Dedifferentiated amniotic fluid mesenchymal stem cell (primary cell): ENCODE measurements at regions not wholly inside any gene's neighbourhood (a gene's known extent, or its start where the extent isn't known, plus 50 kb on each side); places are given as distances from the start of the nearest gene placed in this dataset.

Experiments used
- DNase-seq: peaks from one replicate; pipeline ENCODE4 v3.0.0-alpha.2; 2016; ENCODE audit errors: extremely low spot score

DNA sequence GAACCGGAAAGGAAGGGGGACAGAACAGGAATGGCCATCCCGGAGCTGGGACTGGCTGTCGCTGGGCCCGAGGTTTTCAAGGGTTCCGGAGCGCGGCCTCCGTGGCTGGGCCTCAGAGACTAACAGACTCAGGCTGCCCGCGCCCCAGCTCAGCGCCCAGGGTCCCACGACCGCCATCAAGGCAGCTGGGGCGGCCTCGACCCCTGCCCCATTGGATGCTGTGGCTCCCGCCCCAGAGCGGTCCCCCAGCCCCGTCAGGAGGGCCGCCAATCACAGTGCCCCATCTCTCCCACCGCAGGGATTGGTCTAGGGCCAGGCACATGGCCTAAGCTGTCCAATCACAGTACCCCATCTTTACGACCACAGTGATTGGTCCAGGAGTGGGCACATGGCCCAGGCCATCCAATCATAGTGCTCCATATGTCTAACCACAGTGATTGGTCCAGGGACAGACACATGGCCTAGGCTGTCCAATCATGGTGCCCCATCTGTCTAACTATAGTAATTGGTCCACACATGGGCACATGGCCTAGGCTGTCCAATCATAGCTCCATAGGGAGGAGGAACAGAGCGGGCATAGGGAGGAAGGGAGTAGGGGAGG, 105.3 kb upstream of the NKX1-1 start:
- no peak for DNase-seq

DNA sequence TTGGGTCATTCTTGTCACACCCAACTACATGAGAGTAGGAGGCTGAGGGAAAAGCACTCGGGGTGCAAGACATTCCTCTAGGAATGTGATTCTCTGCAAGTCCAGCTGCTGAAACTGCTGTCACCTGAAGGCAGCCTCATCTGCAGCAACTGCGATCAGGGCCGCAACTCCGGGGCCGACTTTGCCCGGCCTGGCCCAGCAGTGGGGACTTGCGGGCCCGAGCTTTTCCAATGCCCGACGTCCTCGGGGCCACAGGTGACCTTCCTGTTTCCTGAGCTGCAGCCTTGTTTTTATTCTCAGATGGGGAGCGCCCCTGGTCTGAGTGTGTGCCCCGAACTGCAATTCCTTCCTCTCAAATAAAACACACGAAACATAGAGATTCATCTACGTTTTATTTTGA, 104.7 kb upstream of the NKX1-1 start:
- DNase-seq: no peak

DNA sequence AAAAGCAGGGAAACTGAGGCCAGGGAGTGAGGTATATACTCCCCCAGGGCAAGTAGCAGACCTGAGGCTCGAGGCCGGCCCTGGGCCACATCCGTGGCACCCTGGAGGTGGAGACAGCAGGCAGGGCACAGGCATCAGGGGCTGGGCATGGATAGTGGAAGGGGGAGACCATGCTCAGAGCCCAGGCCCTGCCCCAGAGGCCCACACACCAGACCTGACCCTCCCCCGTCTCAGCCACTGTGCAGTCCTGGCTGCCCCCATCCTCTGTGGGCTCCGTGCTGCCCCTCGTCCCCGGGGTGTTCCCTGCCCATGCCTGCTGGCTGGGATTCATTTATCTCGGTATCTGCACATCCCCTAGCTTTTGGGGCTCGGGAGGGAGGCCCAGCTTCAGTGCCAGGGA, 103.1 kb upstream of the NKX1-1 start:
- no peak for DNase-seq

DNA sequence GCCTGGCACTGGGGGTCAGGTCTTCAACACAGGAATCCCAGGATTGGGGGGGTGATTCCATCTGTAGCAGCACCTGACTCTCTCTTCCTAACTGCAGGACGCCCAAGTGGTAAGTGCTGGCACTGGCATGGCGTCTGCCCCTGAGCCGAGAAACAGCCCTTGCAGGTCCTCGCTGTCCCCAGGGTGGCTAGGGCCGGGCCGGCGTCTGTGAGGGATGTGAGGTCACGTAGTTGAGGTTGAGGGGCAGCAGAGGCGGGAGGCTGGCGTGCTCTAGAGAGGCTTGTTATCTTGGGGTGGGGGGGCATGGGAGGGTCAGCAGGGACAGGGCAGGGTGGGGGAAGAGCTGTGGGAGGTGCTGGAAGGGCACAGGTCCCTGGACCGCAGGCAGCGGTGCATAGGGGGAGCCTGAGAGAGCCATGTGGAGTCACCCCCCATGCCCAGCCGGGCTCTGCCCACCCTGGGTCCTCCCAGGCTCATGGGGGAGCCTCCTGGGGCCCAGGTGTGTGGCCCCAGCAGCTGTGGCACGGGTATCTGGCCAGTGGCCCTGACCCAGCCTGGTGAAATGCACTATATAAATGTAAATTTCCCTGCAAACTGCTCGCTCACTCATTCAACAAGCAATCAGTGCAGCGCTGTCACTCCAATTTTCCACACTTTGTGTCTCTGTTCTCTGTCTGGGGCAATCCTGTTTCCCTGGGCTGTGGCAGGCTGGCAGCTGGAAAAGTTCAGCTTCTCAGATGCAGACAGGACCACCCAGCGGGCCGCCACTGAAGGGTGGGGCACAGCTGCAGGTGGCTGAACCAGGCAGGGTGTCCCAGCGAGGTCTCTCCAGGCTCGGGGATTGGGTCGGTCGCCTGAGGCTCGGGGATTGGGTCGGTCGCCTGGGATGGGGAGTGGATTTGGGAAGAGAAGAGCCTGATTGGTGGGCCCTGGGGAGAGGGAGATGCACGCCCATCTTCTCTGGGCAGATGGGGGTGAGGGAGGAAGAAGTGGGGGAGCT, 102.2 kb upstream of the NKX1-1 start:
- no peak for DNase-seq

DNA sequence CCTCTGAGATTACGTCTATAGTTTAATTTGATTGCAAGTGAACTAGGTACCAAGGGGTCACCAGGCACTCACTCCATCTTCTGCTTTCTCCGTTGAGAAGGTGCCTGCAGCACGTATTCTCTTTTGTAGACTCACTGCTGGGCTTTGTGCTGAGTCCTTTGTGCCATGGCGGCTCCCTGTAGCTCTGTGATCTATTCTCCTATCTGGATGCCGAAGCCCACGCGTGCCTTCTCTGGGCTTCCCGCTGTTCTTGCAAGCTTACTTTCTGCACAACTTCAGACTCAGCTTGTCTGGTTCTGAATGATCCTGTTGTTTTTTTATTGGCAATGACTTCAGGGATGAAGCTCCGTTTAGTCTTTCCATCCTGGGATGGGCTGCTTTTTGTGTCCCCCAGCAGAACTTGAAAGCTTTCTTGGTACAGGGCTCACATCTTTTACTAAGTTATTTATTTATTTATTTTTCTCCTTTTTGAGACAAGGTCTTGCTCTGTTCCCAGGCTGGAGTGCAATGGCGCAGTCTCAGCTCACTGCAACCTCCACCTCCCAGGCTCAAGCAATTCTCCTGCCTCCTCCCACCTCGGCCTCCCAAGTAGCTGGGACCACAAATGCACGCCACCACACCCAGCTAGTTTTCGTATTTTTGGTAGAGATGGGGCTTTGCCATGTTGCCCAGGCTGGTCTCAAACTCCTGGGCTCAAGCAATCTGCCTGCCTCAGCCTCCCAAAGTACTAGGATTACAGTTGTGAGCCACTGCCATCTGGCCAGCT, 100.9 kb upstream of the NKX1-1 start:
- no peak for DNase-seq

DNA sequence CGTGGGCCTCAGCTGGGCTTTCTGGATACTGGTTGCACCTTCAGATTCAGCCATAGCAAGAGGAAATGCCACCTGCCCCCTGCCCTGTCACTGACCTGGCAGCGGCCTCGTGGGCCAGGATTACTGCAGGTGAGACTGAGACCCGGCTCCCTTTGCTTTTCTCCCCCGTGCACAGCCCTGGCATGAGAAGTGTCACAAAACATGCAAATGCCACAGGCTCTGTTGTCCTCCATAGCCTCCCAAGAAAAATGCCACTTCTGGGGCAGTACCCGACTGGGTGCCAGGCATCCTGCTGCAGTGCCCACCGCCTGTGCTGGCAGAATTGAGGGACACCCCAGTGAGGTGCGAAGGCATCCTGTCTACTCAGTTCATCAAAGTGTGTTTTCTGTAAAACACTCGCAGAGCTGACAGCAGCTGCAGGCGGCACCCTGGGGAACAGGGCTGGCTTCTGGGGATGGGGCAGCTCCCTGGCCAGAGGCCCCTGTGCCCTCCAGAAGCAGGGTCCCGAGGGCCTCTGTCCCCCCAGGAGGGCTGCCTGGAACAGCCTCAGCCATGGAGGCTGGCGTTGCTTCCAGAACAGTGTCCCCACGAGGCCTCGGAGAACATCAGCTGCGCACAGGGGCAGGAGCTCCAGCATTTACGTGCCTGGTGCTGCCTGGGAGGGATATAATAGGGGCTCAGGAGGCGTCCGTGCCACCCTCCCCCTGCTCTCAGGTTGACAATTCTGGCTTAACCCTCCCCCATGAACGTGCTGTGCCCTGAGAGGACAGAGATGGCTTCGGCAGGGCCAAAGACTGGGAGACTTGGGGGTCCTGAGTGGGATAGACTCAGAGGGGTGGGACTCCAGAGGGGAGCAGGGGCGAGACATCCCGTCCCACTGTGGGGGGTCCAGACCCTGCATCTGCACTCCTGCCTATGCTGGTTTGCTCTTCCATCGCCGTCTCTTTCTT, 99.5 kb upstream of the NKX1-1 start:
- DNase-seq: no peak

DNA sequence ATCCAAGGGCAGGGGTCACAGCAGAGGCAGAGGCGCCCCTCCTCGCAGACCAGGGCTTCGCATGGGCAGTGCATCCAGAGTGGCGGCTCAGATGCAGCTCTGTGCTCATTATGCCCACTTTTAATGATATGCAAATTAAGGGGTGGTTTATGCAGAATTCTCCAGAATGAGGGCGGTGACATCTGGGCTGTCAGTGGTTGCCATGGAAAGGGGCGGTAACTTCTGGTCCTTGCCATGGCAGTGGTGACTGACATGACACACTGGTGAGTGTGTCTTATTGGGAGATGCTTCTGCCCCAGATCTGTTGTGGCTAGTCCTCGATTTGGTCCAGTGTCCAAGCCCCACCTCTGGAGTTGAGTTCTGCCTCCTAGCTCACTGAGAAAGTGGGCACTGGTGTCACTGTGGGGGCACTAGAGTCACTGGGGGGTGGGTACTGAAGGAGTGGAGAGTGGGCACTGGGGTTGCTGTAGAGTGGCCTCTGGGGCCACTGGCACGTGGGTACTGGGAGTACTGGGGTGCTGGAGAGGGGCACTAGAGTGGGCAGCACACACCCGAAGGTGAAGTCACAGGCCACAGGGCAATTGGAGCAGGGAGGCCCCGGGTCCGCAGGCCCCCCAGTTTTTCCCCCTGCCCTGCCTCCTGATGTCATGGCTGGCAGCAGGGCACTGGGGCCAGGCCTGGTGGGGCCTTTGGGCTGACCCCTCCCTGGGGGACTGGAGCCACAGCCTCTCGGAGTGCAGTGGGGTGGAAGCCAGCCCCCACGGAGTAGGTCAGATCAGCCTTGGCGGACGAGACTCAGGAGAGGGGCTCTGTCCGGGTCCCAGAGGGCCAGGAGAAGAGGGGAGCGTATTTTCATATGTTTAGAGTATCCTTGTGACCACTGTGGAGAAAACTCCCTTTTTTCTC, 98.6 kb upstream of the NKX1-1 start:
- DNase-seq: no peak

DNA sequence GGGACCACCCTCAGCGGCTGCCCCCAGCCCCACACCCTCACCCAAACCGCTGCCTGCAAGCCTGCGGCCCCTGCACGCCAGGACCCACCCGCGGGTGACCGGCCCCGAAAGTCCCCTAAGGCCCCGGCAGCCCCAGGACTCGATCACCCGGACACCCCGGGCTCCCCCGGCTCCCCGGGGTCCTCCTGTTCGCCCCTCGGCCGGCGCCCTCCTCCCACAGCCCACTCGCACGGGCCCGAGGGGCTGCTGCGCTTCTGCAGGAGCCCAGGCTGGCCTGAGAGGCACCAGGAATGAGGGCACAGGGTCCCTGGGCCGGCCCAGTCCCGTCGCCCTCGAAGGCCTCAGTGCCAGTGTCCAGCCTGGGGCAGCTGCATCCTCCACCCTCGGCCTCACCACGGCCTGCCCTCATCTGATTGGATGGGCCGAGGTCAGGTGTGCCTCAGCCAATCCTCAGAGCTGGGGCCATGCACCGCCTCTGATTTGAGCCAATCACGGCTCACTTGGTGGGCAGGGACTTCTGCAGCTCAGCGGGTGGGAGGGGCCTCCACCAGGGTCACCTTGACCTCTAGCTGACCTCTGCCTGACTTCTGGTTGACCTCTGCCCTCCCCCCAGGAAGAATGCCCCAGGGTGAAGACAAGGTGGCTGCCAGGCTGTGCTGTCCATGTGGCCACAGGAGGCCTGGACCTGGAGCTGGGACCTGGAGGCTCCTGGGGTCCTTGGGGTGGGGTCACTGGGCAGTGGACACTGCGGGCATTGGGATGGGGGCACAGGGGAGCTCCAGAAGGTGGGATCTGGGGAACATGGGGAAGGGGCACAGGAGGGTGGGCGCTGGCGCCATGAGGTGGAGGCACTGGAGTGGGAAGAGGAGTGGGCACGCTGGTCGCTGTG, 97.6 kb upstream of the NKX1-1 start:
- no peak for DNase-seq

DNA sequence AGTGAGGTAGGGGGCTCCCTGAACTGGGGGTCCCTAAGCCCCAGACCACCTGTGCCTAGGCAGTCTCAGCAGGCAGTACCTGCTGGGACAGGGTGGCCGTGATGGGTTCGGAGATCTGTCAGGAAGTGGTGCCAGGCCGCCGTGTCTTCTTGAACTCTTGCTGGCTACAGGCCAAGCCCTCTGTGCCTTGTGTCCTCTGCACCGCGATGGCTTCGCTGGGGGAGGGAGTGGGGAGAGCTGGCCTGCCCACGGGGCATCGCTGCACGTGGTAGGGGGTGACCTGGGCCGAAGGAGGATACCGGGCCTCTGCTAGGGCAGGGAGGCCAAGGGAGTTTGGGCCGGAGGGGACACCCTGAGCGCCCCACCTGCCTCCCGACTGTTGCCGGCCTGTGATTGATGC, 96.7 kb upstream of the NKX1-1 start:
- DNase-seq: no peak

DNA sequence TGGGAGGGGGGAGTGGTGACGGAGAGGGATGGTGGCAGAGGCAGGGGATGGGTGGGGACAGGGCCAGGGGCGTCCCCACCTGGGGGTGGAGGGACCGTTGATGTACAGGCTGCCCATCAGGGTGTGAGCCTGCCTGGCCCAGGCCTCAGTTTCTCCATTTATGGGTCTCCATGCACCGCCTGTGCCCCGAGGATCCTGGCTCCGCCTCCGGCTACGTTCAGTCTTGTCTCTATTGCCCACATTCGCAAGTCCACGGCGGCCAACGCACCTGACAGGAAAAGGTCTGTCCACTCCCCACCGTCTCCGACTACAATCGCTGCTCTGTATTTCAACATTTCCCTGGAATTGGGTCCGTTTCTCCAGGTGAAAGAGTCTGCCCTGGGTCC, 96.3 kb upstream of the NKX1-1 start:
- no peak for DNase-seq

DNA sequence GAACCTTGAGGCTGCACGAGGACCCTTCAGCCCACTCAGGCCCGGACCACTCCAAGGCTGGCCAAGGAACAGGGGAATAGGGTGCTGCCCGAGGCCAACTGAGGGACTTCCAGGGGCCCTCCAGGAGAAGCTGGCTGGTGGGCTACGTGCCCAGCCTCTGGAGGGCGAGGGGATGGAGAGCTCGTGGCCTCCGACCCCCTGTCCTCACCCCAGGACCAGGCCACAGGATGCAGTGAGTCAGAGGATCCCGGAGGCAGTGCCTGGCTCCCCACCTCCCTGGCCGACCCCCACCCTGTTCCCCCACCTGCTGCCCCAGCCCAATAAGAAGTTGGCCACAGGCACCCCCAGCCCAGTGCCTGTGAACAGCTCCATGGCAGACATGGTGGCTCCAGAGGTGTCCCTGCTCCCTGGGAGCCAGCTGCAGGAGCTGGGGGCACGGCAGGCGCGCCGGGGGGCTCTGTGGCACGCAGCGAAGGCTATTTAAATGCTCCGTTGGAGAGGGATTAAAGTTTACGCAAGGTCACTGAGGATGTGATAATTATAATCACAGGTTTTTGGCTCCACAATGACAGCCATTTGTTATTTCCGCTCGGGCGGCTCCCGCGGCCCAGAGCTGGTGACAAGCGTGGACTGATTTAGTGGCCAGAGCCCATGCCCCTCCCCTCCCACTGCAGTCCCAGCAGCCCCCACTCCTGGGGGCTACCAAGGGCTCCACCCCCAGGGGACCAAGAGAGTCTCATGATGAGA, 95.7 kb upstream of the NKX1-1 start:
- DNase-seq: no peak

DNA sequence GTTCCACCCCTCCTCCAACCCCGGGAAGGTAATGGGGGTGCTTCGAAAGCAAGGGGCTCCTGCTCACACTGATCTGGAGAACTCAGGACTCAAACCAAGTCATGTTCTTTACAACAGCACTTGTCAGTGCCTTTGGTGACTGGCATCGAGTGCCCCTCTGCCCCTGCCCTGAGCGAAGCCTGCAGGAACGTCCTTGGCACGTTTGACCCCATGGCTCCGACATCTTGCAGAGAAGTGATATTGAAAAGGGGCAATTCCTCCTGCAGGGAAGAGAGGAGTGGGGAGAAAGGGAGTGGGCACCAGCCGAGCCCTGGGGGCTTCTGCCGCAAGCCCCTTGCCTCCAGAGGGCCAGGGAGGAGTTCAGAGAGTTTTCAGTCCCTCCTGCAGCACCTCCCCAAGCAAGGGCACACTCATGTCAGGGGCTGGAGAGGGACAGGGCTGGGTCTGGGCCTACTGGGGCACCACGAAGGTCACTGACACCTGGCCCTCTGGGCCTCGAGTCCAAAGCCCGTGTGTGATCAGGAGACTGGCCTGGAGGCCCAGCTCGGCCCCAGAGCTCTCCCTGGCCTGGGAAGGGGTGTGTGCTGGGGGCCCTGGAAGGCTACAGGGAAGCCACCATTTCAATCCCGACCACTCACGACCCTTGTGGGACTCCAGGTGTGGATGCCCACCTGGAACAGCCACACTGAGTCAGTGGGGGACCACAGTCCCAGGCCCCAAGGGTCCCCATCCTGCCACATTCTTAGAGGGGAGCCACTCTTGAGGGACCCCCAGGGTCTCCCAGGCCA, 94.9 kb upstream of the NKX1-1 start:
- no peak for DNase-seq

DNA sequence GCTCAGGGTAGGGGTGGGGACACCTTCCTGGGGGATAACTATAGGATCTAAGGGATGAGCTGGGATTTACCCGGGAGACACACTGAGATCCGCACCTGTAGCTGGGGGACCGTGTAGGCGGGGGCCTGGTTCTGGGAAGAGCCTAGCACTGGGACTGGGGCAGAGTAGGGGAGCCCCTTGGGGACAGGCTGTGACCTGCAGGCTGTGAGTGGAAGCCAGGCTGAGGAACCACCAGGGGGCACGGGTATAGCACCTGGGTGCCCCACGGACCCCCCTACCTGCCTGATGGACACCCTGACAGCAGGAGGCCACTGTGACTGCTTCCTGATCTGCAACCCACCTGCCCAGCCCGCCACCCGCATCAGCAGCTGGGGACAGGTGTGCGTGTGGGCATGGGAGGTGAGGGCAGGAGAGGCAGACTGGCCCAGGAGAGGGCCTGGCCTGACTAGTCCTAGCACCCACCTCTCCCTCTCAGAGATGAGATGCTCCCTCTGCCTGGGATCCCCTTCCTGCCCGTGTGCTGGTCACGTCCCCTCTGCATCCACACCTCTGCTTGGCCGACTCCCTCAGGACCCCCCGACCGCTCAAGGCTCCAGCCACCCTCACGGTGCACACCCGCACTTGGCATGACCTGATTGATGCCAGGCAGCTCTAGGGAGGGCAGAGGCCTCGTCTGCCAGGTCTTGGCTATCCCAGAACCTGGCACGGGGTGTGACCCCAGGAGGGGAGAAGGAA, 94.2 kb upstream of the NKX1-1 start:
- DNase-seq: no peak

DNA sequence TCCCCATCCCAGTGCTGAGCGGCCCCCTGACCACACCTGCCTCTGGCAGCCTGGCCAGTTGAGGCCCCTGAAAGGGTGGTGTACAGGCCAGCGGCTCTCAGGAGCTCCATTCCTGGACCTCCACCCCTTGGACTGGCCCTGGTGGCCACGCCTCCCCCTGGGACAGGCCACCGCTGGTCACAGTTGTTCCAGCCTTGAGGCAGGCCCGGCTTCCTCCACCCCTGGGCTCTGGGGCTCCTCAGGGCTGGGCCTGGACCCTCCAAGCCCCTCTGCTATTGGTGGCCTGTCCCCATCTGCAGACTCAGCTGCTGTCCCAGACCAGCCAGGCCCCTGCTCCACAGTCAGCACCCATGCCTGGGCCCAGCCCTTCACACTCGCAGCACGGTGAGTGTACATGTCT, 93.2 kb upstream of the NKX1-1 start:
- DNase-seq: no peak

DNA sequence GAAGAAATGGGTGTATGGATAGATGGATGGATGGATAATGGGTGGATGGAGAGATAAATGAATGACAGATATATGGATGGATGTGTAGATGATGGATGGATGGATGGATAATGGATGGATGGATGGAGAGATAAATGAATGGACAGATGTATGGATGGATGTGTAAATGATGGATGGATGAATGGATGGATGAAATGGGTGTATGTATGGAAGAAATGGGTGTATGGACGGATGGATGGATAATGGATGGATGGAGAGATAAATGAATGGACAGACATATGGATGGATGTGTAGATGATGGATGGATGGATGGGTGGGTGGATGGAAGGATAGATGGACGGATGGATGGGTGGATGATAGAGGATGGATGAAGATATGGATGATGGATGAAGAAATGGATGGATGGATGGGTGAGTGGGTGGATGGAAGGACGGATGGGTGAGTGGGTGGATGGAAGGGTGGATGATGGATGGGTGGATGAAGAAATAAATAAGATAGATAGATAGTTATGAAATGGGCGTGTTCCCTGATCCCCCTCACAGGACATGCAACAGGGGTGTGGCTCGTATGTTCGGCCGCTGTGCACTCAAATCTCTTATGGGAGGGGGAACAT, 91.1 kb upstream of the NKX1-1 start:
- no peak for DNase-seq

DNA sequence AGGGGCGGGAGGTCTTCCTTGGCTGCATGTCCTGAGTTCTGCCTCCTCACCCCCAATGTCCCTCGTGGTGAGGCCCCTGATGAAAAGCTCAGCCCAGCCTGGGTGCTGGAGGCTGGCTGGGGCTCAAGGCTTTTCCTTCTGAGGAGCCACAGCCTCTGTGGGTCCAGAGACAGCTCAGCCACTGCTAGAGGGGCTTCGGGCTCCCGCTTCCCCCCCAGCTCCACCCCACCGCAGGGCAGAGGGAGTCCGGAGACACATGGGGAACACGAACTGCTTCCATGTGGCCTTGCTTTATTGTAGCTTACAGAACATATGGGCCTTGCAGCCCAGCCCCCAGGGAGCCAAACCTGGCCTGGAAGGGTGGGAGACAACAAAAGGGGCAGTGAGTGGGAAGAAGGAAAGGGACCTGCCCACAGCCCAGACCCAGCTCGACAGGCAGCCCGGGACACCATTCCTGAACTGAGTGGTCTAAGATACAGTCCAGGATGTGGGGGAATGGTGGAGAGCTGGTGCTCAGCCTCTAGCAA, 89.9 kb upstream of the NKX1-1 start:
- DNase-seq: no peak
